K562 (cell line): ENCODE measurements at regions not wholly inside any gene's neighbourhood (a gene's known extent, or its start where the extent isn't known, plus 50 kb on each side); places are given as distances from the start of the nearest gene placed in this dataset.

Source experiments
- ATAC-seq: fragments of 200-7000 bp; cut with Tn5 transposase; 3 replicates; pipeline ENCODE4 v1.9.1; 2020; ENCODE audit warnings: moderate library complexity
- BruUV-seq: library from RNA; stranded (reverse); fragments of 400-500 nt; replicated peaks from 2 replicates; lab custom pipeline; 2021; lab: Mats Ljungman, UMichigan
- CTCF ChIA-PET: fragments of 300-600 bp; formaldehyde crosslinking; extraction: SDS; loops from one replicate; lab custom pipeline; 2021; ENCODE audit warnings: low intra/inter-chr PET ratio; lab: Yijun Ruan, JAX
- POLR2A ChIA-PET: fragments of 300-600, 350-650 bp; sonication (Branson Sonifier 250); formaldehyde crosslinking; extraction: SDS; loops from one replicate; lab custom pipeline; 2021; ENCODE audit warnings: antibody characterized with exemption, inconsistent platforms; lab: Yijun Ruan, JAX
- DNase-seq, 4 experiments: peaks; one replicate each; pipeline versions ENCODE4 v3.0.0 to v3.0.0-alpha.2; 2011 to 2018; ENCODE audit warnings: low spot score in 3 of 4, mixed read lengths in 3 of 4; ENCODE audit errors: extremely low read depth in 1 of 4
- FAIRE-seq: peaks from 2 replicates; lab custom pipeline; 2011; peaks lifted over from hg19 to GRCh38; lab: Jason Lieb, UNC
- H2AFZ ChIP-seq: 2 replicates; pipeline ENCODE4 v1.6.0; 2011; ENCODE audit warnings: low read depth, low read length, control low read depth, inconsistent platforms
- H3K27ac ChIP-seq: fragments of 200-600 bp; 3 replicates; pipeline ENCODE4 v1.8.0; 2011; ENCODE audit warnings: low read depth, mild to moderate bottlenecking, control low read depth, inconsistent platforms, low read length, moderate library complexity, mixed read lengths; ENCODE audit errors: extremely low read depth
- H3K27me3 ChIP-seq, 2 experiments: fragments of 300-600 bp in 1 of 2; 2 replicates in 1 of 2; 3 replicates in 1 of 2; pipeline versions ENCODE4 v1.6.0 to v1.8.0; 2011; ENCODE audit warnings: inconsistent platforms in 2 of 2, low read length in 2 of 2, mild to moderate bottlenecking in 1 of 2, mixed read lengths in 1 of 2, moderate library complexity in 1 of 2; ENCODE audit not compliant: control insufficient read depth in 2 of 2, insufficient read depth in 2 of 2
- H3K36me3 ChIP-seq: fragments of 300-600 bp; 3 replicates; pipeline ENCODE4 v1.8.0; 2011; ENCODE audit warnings: mild to moderate bottlenecking, low read length, inconsistent platforms; ENCODE audit not compliant: control insufficient read depth, insufficient read depth
- H3K4me1 ChIP-seq, 2 experiments: fragments of 200-600 bp in 1 of 2; replicated peaks in 1 of 2; 2 replicates in 1 of 2; 3 replicates in 1 of 2; pipeline versions ENCODE4 v1.5.1 to v1.8.0; 2011; ENCODE audit warnings: inconsistent platforms in 2 of 2, low read length in 2 of 2, mild to moderate bottlenecking in 1 of 2, mixed read lengths in 1 of 2, moderate library complexity in 1 of 2; ENCODE audit not compliant: control insufficient read depth in 2 of 2, insufficient read depth in 2 of 2
- H3K4me2 ChIP-seq: 2 replicates; pipeline ENCODE4 v1.6.1; 2011; ENCODE audit warnings: low read length, control low read depth, inconsistent platforms, mixed read lengths; ENCODE audit not compliant: insufficient read depth
- H3K4me3 ChIP-seq: fragments of 200-600 bp; sonication (generic), shearing (Covaris generic); 2 replicates; pipeline ENCODE4 v1.5.1; 2016; ENCODE audit warnings: control low read depth, inconsistent platforms
- H3K79me2 ChIP-seq: fragments of 200-600 bp; 3 replicates; pipeline ENCODE4 v1.8.0; 2011; ENCODE audit warnings: low read length, inconsistent platforms; ENCODE audit not compliant: control insufficient read depth, insufficient read depth
- H3K9ac ChIP-seq, 2 experiments: 2 replicates each; pipeline versions ENCODE4 v1.6.0 to v1.6.1; 2011; ENCODE audit warnings: low read depth in 2 of 2, low read length in 2 of 2, control low read depth in 1 of 2, inconsistent platforms in 1 of 2, mild to moderate bottlenecking in 1 of 2, mixed read lengths in 1 of 2; ENCODE audit not compliant: insufficient read depth in 1 of 2
- H3K9me1 ChIP-seq: one replicate; pipeline ENCODE4 v1.6.0; 2011; ENCODE audit warnings: inconsistent platforms, mild to moderate bottlenecking, low read length, moderate library complexity; ENCODE audit not compliant: control insufficient read depth, insufficient read depth
- H3K9me3 ChIP-seq: replicated peaks from 2 replicates; pipeline ENCODE4 v1.5.1; 2011; ENCODE audit warnings: low read depth, low read length, inconsistent platforms; ENCODE audit not compliant: control insufficient read depth, insufficient read depth
- H4K20me1 ChIP-seq: replicated peaks from 2 replicates; pipeline ENCODE4 v1.6.1; 2011; ENCODE audit warnings: low read length, inconsistent platforms, mixed read lengths; ENCODE audit not compliant: control insufficient read depth, insufficient read depth
- ATF1 ChIP-seq, 2 experiments: fragments of 450-650 bp in 1 of 2; IDR thresholded peaks; 2 replicates each; pipeline ENCODE4 v1.6.1; 2016; ENCODE audit warnings: missing compliant biosample characterization in 1 of 2, missing genetic modification characterization in 1 of 2
- CHD2 ChIP-seq: IDR thresholded peaks from 2 replicates; pipeline ENCODE4 v1.6.1; 2011; ENCODE audit warnings: low read depth, low read length
- KAT2B ChIP-seq: IDR thresholded peaks from one replicate; pipeline ENCODE4 v1.6.1; 2012; ENCODE audit warnings: low read depth, mild to moderate bottlenecking, control low read depth, inconsistent platforms, low read length, moderate library complexity
- MAFG ChIP-seq: fragments of 450-650 bp; conservative IDR thresholded peaks from 2 replicates; pipeline ENCODE4 v1.6.1; 2016; ENCODE audit warnings: missing genetic modification characterization, missing compliant biosample characterization
- MEF2D ChIP-seq: conservative IDR thresholded peaks from 2 replicates; pipeline ENCODE4 v1.6.1; 2016; ENCODE audit warnings: low read depth, missing genetic modification characterization, missing compliant biosample characterization
- NBN ChIP-seq: fragments of 450-650 bp; IDR thresholded peaks from 2 replicates; pipeline ENCODE4 v1.6.1; 2016; ENCODE audit warnings: low read depth, mild to moderate bottlenecking
- TAF9B ChIP-seq: fragments of 450-650 bp; IDR thresholded peaks from 2 replicates; pipeline ENCODE4 v1.6.1; 2018; ENCODE audit warnings: mild to moderate bottlenecking; ENCODE audit not compliant: partially characterized antibody
- TCF7L2 ChIP-seq: fragments of 150-350 bp; IDR thresholded peaks from 2 replicates; pipeline ENCODE4 v1.6.1; 2016; ENCODE audit warnings: low read depth, mild to moderate bottlenecking, low read length, moderate library complexity
- ZNF263 ChIP-seq: sonication (generic); formaldehyde crosslinking; IDR thresholded peaks from 2 replicates; pipeline ENCODE4 v1.8.0; 2022; ENCODE audit warnings: mild to moderate bottlenecking, missing genetic modification reagents, borderline replicate concordance
- ZNF57 ChIP-seq: fragments of 450-650 bp; formaldehyde crosslinking; IDR thresholded peaks from 2 replicates; pipeline ENCODE4 v1.4.0; 2020; ENCODE audit warnings: mild to moderate bottlenecking, moderate library complexity
- ZNF699 ChIP-seq: fragments of 250-450 bp; sonication (Bioruptor Pico); IDR thresholded peaks from 2 replicates; pipeline ENCODE4 v1.8.0; 2021; ENCODE audit warnings: mild to moderate bottlenecking, moderate library complexity; ENCODE audit not compliant: insufficient replicate concordance
- WGBS: fragments of 100-300 bp; shearing (Covaris generic); methylation state at CpG from one replicate; pipeline ENCODE4 v1.1.6; 2016; ENCODE audit warnings: low coverage, mixed read lengths; ENCODE audit not compliant: insufficient coverage; ENCODE audit errors: missing lambda C conversion rate; 5-methylcytosine and 5-hydroxymethylcytosine counted together
- in situ Hi-C: fragments of 300-500 bp; cut with MboI; formaldehyde crosslinking; loops from 4 replicates; pipeline ENCODE4 v1.15.0; 2018; ENCODE audit warnings: inconsistent platforms, mixed read lengths
- intact Hi-C: fragments of 100-400 bp; cut with micrococcal nuclease; formaldehyde crosslinking; loops from 2 replicates; pipeline ENCODE4 v1.14.2; 2022

DNA sequence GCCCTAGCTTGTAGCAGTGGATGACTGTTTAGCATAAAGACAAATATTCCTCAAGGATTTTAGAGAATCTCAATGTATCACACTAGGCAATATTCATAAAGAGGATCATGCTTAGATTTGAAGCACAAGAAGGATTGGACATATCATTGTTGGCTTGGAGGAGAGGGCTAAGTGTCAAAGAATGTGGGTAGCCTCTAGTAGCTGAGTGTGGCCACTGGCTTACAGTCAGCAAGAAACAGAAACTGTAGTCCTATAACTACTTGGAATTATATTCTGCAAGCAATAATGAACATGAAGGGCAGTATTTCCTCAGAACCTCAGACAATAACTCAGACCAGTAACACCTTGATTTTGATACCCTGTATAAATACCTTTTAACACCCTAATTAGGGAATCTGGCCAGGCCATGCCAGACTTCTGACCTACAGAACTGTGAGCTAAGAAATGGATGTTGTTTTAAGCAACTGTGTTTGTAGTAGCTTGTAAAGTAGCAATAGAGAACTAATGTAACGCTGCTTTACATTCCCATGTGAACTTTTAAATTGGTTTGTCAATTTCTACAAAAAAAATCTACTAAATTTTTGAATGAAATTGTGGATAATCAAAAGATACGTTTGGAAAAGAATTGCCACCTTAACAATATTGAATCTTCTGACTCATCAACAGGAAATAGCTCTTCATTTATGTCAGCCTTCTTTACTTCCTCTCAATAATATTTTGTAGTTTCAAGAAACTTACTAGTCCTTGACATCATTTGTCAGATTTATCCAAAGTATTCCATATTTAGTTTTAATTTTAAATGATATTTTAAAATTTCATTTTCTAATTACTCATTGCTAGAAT, 65.2 kb upstream of the RSPO3 start (continued):
- TF ChIP-seq KAT2B (no peak), ZNF57 (CRISPR knock-in tag) (no peak)

DNA sequence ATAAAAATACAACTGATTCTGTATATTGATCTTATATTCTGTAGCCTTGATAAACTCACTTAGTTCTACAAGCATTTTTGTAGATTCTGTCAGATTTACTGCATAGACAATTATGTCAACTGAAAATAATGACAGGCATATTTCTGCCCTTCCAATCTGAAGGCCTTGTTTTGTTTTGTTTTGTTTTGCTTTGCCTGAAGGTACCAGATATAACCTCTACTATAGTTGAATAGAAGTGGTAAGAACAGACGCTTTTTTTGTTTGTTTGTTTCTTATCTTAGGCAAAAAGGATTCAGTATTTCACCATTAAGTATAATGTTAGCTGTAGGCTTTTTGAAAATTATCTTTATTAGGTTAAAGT, 64.6 kb upstream of the RSPO3 start:
- Histone ChIP-seq H3K9me3 (no peaks in the 10 kb centered on the region), H3K4me1 (no peaks in the 10 kb centered on the region), H4K20me1 (no peaks in the 10 kb centered on the region), H3K9ac (no peak overlapping the region), H3K27ac (no peak overlapping the region), H3K9me1 (no peaks in the 10 kb centered on the region), H3K27me3 (no peaks in the 10 kb centered on the region), H3K36me3 (no peaks in the 10 kb centered on the region), H3K4me2 (no peak overlapping the region), H3K4me3 (no peak overlapping the region), H2AFZ (no peak overlapping the region), H3K79me2 (no peaks in the 10 kb centered on the region)
- FAIRE-seq (no peak), ATAC-seq (no peak), DNase-seq (no peak)
- CTCF ChIA-PET, result no interaction called here
- TF ChIP-seq NBN, result no peak
- no peak for TF ChIP-seq ZNF263 (CRISPR knock-in tag)
- no peak for TF ChIP-seq TAF9B
- TF ChIP-seq ZNF699 (CRISPR knock-in tag), result no peak
- TF ChIP-seq CHD2, result no peak
- TF ChIP-seq TCF7L2, result no peak
- TF ChIP-seq MEF2D (tag), result no peak
- TF ChIP-seq MAFG (tag), result no peak
- no peak for TF ChIP-seq ATF1 (CRISPR knock-in tag; IDR thresholded peaks at IDR 0.05)
- TF ChIP-seq ATF1 (tag; IDR thresholded peaks at IDR 0.05), result no peak
- intact Hi-C loops, result no loop called here
- WGBS, result 0% methylated on average over 1 of the region's 1 CpG
- in situ Hi-C loops, result no loop called here
- POLR2A ChIA-PET, result no interaction called here
- BruUV-seq, result no TSS peak
